Lower lobe of right lung (tissue), 2 donors: ENCODE measurements at regions not wholly inside any gene's neighbourhood (a gene's known extent, or its start where the extent isn't known, plus 50 kb on each side); places are given as distances from the start of the nearest gene placed in this dataset.

ENCODE experiments used
- ATAC-seq, 2 donors: fragments of 200-7000 bp; cut with Tn5 transposase; one replicate each; pipeline ENCODE4 v1.9.1; 2020 to 2022; ENCODE audit warnings: mild to moderate bottlenecking in 2 of 2, moderate library complexity in 2 of 2
- DNase-seq: peaks from one replicate; pipeline ENCODE4 v3.0.0-alpha.2; 2020
- H3K27ac ChIP-seq: fragments of 200-600 bp; one replicate; pipeline ENCODE4 v1.8.0; 2022
- H3K27me3 ChIP-seq: fragments of 200-600 bp; one replicate; pipeline ENCODE4 v1.8.0; 2022; ENCODE audit warnings: low read depth
- H3K36me3 ChIP-seq: fragments of 200-600 bp; one replicate; pipeline ENCODE4 v1.8.0; 2022; ENCODE audit warnings: mild to moderate bottlenecking
- H3K4me1 ChIP-seq: fragments of 200-600 bp; one replicate; pipeline ENCODE4 v1.8.0; 2022
- H3K4me3 ChIP-seq: fragments of 200-600 bp; one replicate; pipeline ENCODE4 v1.8.0; 2022; ENCODE audit warnings: mild to moderate bottlenecking
- H3K9me3 ChIP-seq: fragments of 200-600 bp; one replicate; pipeline ENCODE4 v1.8.0; 2022
- intact Hi-C: fragments of 100-400 bp; cut with DNase I; formaldehyde crosslinking; loops from one replicate; pipeline ENCODE4 v1.11.0; 2022
- TF ChIP-seq, protein P1 (sequence below): fragments of 200-600 bp; IDR thresholded peaks from one replicate; pipeline ENCODE4 v1.8.0; 2022; ENCODE audit warnings: antibody characterized with exemption, mild to moderate bottlenecking
- donor health status: DM: no; HTN: yes; CAD: no; lungs with severe emphysema.

DNA sequence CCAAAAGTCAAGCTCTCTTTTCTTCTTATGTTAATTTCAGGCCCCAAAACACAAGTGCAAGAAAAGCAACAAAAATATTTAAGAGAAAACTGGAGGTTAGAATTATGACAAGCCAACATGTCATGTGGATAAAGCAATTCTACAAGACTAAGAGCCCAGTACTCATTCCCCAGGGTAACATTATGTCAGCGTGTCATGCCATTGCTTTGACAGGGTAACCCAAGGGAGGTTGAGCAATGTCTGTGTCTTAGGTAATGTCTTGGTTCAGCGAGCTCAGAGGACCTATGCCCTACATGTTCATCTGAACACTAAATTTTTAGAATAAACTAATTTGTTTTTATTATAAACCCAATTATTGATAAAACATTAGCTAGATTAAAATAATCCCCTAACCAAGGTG is 173.2 kb upstream of the ZNF804A start:
- TF ChIP-seq, protein P1, sequence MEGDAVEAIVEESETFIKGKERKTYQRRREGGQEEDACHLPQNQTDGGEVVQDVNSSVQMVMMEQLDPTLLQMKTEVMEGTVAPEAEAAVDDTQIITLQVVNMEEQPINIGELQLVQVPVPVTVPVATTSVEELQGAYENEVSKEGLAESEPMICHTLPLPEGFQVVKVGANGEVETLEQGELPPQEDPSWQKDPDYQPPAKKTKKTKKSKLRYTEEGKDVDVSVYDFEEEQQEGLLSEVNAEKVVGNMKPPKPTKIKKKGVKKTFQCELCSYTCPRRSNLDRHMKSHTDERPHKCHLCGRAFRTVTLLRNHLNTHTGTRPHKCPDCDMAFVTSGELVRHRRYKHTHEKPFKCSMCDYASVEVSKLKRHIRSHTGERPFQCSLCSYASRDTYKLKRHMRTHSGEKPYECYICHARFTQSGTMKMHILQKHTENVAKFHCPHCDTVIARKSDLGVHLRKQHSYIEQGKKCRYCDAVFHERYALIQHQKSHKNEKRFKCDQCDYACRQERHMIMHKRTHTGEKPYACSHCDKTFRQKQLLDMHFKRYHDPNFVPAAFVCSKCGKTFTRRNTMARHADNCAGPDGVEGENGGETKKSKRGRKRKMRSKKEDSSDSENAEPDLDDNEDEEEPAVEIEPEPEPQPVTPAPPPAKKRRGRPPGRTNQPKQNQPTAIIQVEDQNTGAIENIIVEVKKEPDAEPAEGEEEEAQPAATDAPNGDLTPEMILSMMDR = no peak
- DNase-seq (no peak), ATAC-seq (no peak)
- H3K4me3 ChIP-seq = no peak overlapping the region
- intact Hi-C loops = no loop called here
- no peaks in the 10 kb centered on the region for H3K9me3 ChIP-seq
- no peaks in the 10 kb centered on the region for H3K4me1 ChIP-seq
- no peaks in the 10 kb centered on the region for H3K27me3 ChIP-seq
- no peak overlapping the region for H3K27ac ChIP-seq
- H3K36me3 ChIP-seq = no peaks in the 10 kb centered on the region

DNA sequence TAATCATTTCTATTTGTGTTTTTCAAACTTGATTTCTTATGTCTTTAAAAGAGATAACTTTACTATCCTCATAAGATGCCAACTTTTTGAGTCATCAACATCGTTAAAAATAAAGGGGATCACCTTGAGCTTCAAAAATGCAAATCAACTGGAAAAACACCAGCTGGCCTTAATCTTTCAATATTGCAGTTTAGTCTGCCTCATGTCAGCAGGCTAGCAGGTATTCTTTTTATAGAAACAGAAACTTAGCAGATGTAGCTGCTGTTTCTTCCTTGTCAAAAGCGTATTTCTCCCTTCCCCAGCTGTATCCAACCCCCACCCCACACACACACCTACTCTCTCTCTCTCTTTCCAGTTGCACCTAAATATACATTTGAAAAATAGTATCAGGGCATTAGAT is 154.1 kb upstream of the ZNF804A start:
- no peak for ATAC-seq

DNA sequence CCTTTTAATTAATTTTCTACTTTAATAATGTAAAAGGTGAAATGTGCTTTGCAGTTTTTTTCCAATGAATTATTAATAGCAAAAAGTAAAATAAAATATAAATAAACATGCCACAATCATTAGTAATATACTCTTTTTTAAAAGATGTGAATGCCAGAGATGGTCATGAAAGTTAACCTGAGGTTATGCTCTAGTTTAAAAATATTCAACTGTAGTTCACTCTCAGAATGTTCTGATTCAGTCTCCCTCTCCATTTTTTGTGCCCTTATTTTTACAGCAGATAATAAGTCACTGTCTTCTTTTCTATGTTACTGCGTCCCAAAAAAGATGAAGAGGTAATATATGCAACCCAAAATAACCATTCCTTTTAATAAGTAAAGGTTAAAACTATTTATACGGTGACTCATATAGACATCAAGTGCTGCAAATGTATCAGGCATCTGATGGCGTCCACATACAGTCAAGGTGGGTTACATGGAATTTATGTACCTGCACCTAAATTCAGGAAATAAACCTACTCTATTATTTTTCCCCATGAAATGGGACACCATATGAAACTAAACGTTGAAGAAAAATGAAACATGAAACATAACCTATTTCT is 153.6 kb upstream of the ZNF804A start:
- DNase-seq (no peak), ATAC-seq (no peak)
- Histone ChIP-seq H3K4me1 (no peaks in the 10 kb centered on the region), H3K9me3 (no peaks in the 10 kb centered on the region), H3K36me3 (no peaks in the 10 kb centered on the region), H3K27me3 (no peaks in the 10 kb centered on the region), H3K27ac (no peak overlapping the region), H3K4me3 (no peak overlapping the region)
- intact Hi-C loops = no loop called here
- TF ChIP-seq, protein P1 = no peak

More for the DNA sequence above, 154.1 kb upstream of the ZNF804A start:
- DNase-seq = no peak
- intact Hi-C loops = no loop called here
- no peaks in the 10 kb centered on the region for H3K4me1 ChIP-seq
- H3K9me3 ChIP-seq = no peaks in the 10 kb centered on the region
- no peaks in the 10 kb centered on the region for H3K36me3 ChIP-seq
- no peak overlapping the region for H3K4me3 ChIP-seq
- no peak overlapping the region for H3K27ac ChIP-seq
- H3K27me3 ChIP-seq = no peaks in the 10 kb centered on the region
- TF ChIP-seq, protein P1 = no peak

DNA sequence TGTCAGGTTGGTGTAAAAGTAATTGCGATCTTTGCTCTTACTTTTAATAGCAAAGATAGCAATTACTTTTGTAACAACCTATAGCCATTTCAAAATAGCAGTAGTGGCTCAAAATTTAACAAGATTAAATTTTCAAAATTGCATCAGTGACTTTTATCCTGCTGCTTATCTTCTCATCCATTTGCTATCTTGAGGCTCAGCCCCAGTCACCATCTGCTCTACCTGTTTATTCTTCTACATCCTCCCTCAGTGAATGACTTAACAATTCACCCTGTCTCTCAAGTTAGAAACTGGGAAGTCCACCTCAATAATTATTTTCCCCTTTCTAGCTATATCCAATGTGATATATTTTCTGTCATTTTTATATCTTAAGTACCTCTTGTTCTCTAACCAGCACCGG is 148.6 kb upstream of the ZNF804A start:
- Histone ChIP-seq H3K36me3 (no peaks in the 10 kb centered on the region), H3K4me1 (no peaks in the 10 kb centered on the region), H3K4me3 (no peak overlapping the region), H3K27ac (no peak overlapping the region), H3K27me3 (no peaks in the 10 kb centered on the region), H3K9me3 (no peaks in the 10 kb centered on the region)
- DNase-seq (no peak), ATAC-seq (no peak)
- intact Hi-C loops = no loop called here
- TF ChIP-seq, protein P1 = no peak

DNA sequence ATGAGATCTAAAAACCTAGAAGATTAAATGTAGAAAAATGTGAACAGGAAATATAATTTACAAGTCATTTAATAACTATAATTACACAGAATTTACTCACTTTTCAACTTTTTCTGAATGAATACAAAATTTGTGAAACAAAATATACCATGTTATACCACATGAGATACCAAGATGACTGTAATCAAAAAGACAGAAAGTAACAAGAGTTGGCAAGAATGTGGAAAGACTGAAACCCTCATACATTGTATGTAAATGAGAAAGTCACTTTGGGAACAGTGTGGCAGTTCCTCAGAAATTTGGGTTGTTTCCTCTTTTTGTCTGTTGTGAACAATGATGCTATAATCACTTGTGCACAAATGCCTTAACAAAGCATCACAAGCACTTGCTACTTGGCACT is 145.4 kb upstream of the ZNF804A start:
- ATAC-seq (no peak), DNase-seq (no peak)
- Histone ChIP-seq H3K4me1 (no peaks in the 10 kb centered on the region), H3K27ac (no peak overlapping the region), H3K36me3 (no peaks in the 10 kb centered on the region), H3K9me3 (no peaks in the 10 kb centered on the region), H3K4me3 (no peak overlapping the region), H3K27me3 (no peaks in the 10 kb centered on the region)
- TF ChIP-seq, protein P1 = no peak
- intact Hi-C loops = no loop called here
